SK-N-SH (cell line): ENCODE measurements at regions not wholly inside any gene's neighbourhood (a gene's known extent, or its start where the extent isn't known, plus 50 kb on each side); places are given as distances from the start of the nearest gene placed in this dataset.

ENCODE experiments used
- CTCF ChIP-seq: fragments of 200-600 bp; sonication (generic); IDR thresholded peaks from 2 replicates; pipeline ENCODE4 v1.6.1; 2017; ENCODE audit warnings: antibody characterized with exemption, mild to moderate bottlenecking, moderate library complexity
- USF2 ChIP-seq: fragments of 150-350 bp; IDR thresholded peaks from 2 replicates; pipeline ENCODE4 v1.6.1; 2017; ENCODE audit warnings: antibody characterized with exemption, low read length, low read depth, borderline replicate concordance

GRCh38 chr5:5587474-5587873 is 165.0 kb downstream of the ICE1 start:
- TF ChIP-seq USF2 (no peak), CTCF (no peak)
